HUES6 (cell line): ENCODE measurements at regions not wholly inside any gene's neighbourhood (a gene's known extent, or its start where the extent isn't known, plus 50 kb on each side); places are given as distances from the start of the nearest gene placed in this dataset.

Source experiments
- H3K27ac ChIP-seq: 2 replicates; pipeline ENCODE4 v1.7.0; 2013; ENCODE audit warnings: low read depth, mild to moderate bottlenecking, low read length, inconsistent platforms
- H3K27me3 ChIP-seq: 2 replicates; pipeline ENCODE4 v1.6.1; 2013; ENCODE audit warnings: low read length; ENCODE audit not compliant: control insufficient read depth, insufficient read depth
- H3K36me3 ChIP-seq: 2 replicates; pipeline ENCODE4 v1.6.1; 2013; ENCODE audit warnings: low read length; ENCODE audit not compliant: control insufficient read depth, insufficient read depth
- H3K4me1 ChIP-seq: 2 replicates; pipeline ENCODE4 v1.6.1; 2013; ENCODE audit warnings: low read length; ENCODE audit not compliant: control insufficient read depth, insufficient read depth
- H3K4me3 ChIP-seq: 2 replicates; pipeline ENCODE4 v1.5.1; 2013; ENCODE audit warnings: low read depth, low read length
- H3K9ac ChIP-seq: one replicate; pipeline ENCODE4 v1.6.1; 2013; ENCODE audit warnings: mild to moderate bottlenecking, low read length
- H3K9me3 ChIP-seq: 2 replicates; pipeline ENCODE4 v1.6.1; 2013; ENCODE audit warnings: low read depth, low read length; ENCODE audit not compliant: control insufficient read depth, insufficient read depth

DNA sequence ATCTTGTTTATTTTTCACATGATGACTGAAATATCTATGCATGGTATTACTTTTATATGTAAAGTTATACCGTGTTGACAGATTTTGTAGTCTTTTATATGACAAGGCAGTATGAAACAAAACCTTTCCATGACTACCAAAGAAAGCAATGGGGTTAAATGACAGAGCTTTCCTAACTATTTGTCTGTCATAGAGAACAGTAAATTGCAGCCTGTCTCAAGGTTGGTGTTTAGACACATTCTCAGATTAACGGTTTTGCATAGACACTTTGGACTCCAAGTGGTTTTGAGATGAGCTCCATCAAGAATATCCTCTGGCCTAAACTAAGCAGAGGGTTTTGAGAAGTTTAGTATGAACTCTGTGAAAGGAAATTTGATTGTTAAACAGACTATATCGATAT is 180.7 kb upstream of the TENM3 start:
- Histone ChIP-seq H3K27me3 (no peaks in the 10 kb centered on the region), H3K4me3 (no peak overlapping the region), H3K27ac (0 out of 2 replicates have a peak overlapping the region, but pooled peaks have one; percentile 16), H3K36me3 (0 out of 2 replicates have a peak, but pooled peaks cover 10% of the 10 kb centered on the region), H3K9me3 (peaks cover 16% of the 10 kb centered on the region), H3K4me1 (peaks cover 12% of the 10 kb centered on the region), H3K9ac (no peak overlapping the region)

DNA sequence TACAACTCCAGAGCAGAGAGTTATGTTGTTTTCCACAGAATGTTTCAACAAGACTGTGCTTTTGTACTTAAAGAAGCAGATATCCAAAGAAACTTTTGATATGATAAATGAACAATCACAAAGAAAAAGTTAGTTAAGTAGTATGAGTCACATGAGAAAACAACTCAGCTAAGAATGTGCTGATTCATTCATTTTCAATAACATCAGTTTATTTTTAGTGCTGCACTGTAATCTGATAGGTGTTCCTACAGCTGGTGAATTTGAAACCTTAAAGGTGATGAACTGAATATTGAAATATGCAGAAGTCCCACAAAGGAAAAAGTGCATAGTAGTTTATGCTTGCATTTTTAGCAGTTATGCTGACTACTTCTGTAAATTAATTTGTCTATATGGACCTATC is 180.3 kb upstream of the TENM3 start:
- 0 out of 2 replicates have a peak, but pooled peaks cover 10% of the 10 kb centered on the region for H3K36me3 ChIP-seq
- H3K4me1 ChIP-seq: peaks cover 16% of the 10 kb centered on the region
- H3K4me3 ChIP-seq: no peak overlapping the region
- H3K27ac ChIP-seq: peak overlapping the region; percentile 16; the same call in 1 of the 2 replicates
- no peaks in the 10 kb centered on the region for H3K27me3 ChIP-seq
- no peak overlapping the region for H3K9ac ChIP-seq
- H3K9me3 ChIP-seq: peaks cover 16% of the 10 kb centered on the region

DNA sequence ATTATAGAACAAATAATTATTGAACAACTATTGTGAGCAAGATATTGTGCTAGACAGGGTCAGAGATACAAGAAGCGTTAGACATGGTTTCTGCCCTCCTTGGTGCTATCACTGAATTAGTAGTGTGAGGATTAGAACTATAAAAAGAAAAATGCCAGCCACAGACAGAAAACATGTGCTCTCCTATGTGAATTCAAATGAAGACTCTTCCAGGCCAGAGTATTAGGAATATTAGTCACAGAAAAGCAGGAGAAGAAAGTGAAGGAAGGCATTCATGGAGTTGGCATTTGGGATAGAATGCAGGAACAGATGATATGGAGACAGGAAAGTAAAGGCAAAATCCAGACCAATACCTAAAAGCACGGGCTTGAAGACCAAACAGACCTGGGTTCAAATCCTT is 179.6 kb upstream of the TENM3 start:
- Histone ChIP-seq H3K27ac (no peak overlapping the region; the same call in 1 of the 2 replicates), H3K36me3 (0 out of 2 replicates have a peak, but pooled peaks cover 10% of the 10 kb centered on the region), H3K27me3 (no peaks in the 10 kb centered on the region), H3K4me1 (peaks cover 18% of the 10 kb centered on the region), H3K9me3 (peaks cover 16% of the 10 kb centered on the region), H3K9ac (no peak overlapping the region), H3K4me3 (no peak overlapping the region)

DNA sequence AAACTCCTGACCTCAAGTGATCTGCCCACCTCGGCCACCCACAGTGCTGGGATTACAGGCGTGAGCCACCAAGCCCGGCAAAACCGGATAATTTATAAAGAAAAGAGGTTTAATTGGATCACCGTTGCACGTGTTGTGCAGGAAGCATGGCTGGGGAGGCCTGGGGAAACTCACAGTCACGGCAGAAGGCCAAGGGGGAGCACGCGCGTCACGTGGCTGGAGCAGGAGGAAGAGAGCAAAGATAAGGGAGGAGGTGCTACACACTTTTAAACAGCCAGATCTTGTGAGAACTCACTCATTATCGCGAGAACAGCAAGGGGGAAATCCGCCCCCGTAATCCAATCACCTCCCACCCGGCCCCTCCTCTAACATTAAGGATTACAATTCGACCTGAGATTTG is 177.9 kb upstream of the TENM3 start:
- 0 out of 2 replicates have a peak, but pooled peaks cover 8% of the 10 kb centered on the region for H3K36me3 ChIP-seq
- no peak overlapping the region for H3K27ac ChIP-seq
- H3K9me3 ChIP-seq: peaks cover 10% of the 10 kb centered on the region
- H3K27me3 ChIP-seq: no peaks in the 10 kb centered on the region
- peaks cover 27% of the 10 kb centered on the region for H3K4me1 ChIP-seq
- no peak overlapping the region for H3K9ac ChIP-seq
- no peak overlapping the region for H3K4me3 ChIP-seq

DNA sequence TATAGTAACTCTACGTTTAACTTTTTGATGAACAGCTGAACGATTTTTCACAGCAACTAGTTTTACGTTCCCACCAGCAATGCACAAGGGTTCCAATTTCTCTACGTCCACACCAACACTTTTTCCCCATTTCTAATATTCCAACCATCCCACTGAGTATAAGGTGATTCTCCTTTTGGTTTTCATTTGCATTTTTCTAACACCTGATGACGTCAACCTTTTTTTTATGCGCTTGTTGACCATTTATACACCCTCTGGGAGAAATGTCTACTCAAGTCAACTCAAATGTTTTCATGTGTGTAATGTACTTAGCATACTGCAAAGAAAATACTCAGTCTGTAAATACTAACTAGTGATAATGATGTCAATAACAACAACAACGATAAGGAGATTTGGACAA is 177.2 kb upstream of the TENM3 start:
- no peak overlapping the region for H3K27ac ChIP-seq
- peaks cover 2% of the 10 kb centered on the region for H3K9me3 ChIP-seq
- H3K4me3 ChIP-seq: no peak overlapping the region
- H3K36me3 ChIP-seq: 0 out of 2 replicates have a peak, but pooled peaks cover under 1% of the 10 kb centered on the region
- H3K27me3 ChIP-seq: no peaks in the 10 kb centered on the region
- no peak overlapping the region for H3K9ac ChIP-seq
- H3K4me1 ChIP-seq: peaks cover 27% of the 10 kb centered on the region

DNA sequence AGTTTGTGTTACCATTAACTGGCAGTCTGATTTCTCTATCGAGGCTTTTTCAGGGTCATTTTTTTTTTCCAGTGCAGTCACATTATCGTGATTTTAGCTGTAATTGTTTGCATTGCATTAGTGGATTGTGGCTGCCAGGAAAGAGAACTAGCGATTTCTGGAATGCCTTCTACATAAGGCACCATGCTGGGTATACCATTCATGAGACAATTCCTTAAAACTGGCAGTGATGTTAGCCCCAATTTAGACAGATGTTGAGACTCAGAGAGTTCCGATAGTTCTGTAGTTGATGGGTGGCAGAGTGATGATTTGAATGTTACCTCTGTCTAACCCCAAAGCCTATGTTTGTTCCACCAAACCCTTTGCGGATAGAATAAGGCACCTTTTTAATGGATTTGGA is 175.4 kb upstream of the TENM3 start:
- Histone ChIP-seq H3K9ac (no peak overlapping the region), H3K27ac (no peak overlapping the region), H3K27me3 (no peaks in the 10 kb centered on the region), H3K4me1 (peaks cover 22% of the 10 kb centered on the region), H3K4me3 (no peak overlapping the region), H3K36me3 (no peaks in the 10 kb centered on the region), H3K9me3 (peaks cover 8% of the 10 kb centered on the region)

DNA sequence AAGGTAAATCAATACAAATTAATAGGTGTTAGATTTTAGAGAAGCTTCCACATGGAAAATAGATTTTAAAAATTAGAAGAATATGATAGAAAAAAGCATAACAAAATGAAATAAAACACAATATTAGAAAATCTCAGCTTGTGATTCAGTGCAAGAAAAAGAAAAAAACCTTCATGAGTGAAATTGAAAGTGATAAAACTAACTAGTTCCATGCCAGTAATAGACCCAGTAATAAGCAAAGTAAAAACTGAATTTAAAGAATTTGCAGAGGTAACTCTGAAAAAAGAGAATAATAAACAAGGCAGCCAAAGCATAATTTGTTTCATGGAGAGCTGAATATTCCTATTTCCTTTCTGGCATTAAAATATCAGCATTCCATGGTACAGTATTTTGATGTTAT is 174.3 kb upstream of the TENM3 start:
- Histone ChIP-seq H3K4me3 (no peak overlapping the region), H3K27ac (no peak overlapping the region), H3K9me3 (peaks cover 15% of the 10 kb centered on the region), H3K27me3 (no peaks in the 10 kb centered on the region), H3K36me3 (peaks cover 6% of the 10 kb centered on the region), H3K9ac (no peak overlapping the region), H3K4me1 (peaks cover 15% of the 10 kb centered on the region)

DNA sequence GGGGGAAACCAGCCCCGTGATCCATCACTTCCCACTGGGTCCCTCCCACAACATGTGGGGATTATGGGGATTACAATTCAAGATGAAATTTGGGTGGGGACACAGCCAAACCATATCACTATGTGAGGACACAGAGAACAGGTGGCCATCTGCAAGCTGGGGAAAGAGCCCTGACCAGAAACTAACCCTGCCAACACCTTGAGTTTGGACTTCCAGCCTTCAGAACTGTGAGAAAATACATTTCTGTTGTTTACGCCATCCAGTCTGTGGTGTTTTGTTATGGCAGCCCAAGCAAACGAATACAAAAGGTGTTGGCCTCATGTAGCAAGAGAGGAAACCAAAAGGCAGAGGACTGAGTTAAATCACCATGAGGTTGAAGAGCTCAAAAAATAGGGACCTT is 169.9 kb upstream of the TENM3 start:
- H3K9ac ChIP-seq: no peak overlapping the region
- H3K27me3 ChIP-seq: no peaks in the 10 kb centered on the region
- no peak overlapping the region for H3K27ac ChIP-seq
- no peak overlapping the region for H3K4me3 ChIP-seq
- H3K36me3 ChIP-seq: peaks cover 9% of the 10 kb centered on the region
- H3K9me3 ChIP-seq: peaks cover 15% of the 10 kb centered on the region
- peaks cover 9% of the 10 kb centered on the region; the same call in 1 of the 2 replicates for H3K4me1 ChIP-seq

DNA sequence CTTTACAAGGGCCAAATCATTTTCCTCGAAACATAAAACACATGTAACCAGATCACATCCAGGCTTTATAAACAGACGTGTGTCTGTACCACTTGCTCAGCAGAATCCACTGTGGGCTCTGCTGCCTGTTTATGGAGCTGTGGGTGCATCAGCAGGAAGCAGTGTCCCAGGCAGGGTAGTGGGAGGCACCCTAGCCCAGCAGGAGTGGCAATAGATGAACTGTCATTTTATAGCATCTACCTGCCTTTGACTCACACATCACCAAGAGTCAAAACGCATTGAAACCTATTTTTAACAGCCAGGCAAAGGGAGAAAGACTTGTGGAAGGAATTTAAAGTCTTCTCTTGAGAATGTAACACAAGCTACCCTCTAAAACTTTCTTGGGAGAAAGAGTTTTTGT is 169.1 kb upstream of the TENM3 start:
- Histone ChIP-seq H3K36me3 (peaks cover 9% of the 10 kb centered on the region), H3K27ac (no peak overlapping the region), H3K9ac (no peak overlapping the region), H3K4me1 (peaks cover 9% of the 10 kb centered on the region; the same call in 1 of the 2 replicates), H3K27me3 (no peaks in the 10 kb centered on the region), H3K4me3 (no peak overlapping the region), H3K9me3 (peaks cover 15% of the 10 kb centered on the region)

DNA sequence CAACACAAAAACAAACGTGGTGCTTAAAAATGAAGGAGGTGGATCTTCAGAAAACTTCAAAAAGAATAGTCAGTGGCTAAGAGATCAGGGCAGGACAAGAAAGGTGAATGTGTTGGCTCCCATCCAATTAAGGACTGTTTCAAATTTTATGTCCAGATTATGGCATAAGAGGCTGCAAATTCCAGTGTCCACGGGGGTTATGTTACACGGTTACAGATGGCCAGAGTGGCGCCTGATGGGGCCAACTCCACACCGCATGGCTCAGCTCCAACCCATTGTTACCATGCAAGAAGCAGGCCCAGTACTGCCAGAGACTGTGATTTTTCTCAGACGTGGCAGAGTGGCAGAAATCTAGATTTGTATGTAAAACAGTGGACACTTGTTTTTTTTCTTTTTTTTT is 168.4 kb upstream of the TENM3 start:
- H3K36me3 ChIP-seq: peaks cover 13% of the 10 kb centered on the region
- no peak overlapping the region for H3K9ac ChIP-seq
- peaks cover 15% of the 10 kb centered on the region for H3K9me3 ChIP-seq
- no peaks in the 10 kb centered on the region for H3K27me3 ChIP-seq
- peaks cover 3% of the 10 kb centered on the region; the same call in 1 of the 2 replicates for H3K4me1 ChIP-seq
- H3K27ac ChIP-seq: no peak overlapping the region
- H3K4me3 ChIP-seq: no peak overlapping the region

DNA sequence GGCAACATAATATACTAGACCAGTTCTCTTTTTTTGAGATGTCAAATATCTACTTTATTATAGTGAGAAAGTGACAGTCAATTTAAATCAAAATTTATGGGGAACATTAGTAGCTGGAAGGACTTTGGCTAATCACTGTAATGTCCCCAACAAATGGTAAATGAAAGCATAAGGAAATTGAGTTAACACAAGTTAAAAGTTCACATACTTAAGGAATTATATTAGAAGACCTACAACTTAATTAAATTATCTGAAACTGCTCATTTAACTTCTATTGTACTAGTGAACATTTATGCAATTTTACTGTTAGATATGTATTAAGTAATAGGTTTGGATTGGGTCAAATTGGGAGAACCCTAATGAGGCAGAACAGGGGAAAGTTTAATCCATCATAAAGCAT is 160.3 kb upstream of the TENM3 start:
- Histone ChIP-seq H3K27me3 (no peaks in the 10 kb centered on the region), H3K4me3 (peak overlapping the region; percentile 45; the same call in 1 of the 2 replicates), H3K27ac (peak overlapping the region; percentile 39; the same call in 1 of the 2 replicates), H3K36me3 (peaks cover 9% of the 10 kb centered on the region; the same call in 1 of the 2 replicates), H3K4me1 (peaks cover 38% of the 10 kb centered on the region), H3K9ac (no peak overlapping the region), H3K9me3 (no peaks in the 10 kb centered on the region; the same call in 1 of the 2 replicates)
